ENCODE measurements at regions not wholly inside any gene's neighbourhood (a gene's known extent, or its start where the extent isn't known, plus 50 kb on each side); places are given as distances from the start of the nearest gene placed in this dataset.

GRCh38 chrX:137212078-137212632, 178.4 kb upstream of the GPR101 start:
- TF ChIP-seq CTCF (IDR thresholded peaks at IDR 0.05) (no peak), POLR2A (IDR thresholded peaks at IDR 0.05) (no peak)

All from right lobe of liver (tissue), 4 donors.